NCI-H2196 (cell line): ENCODE measurements at regions not wholly inside any gene's neighbourhood (a gene's known extent, or its start where the extent isn't known, plus 50 kb on each side); places are given as distances from the start of the nearest gene placed in this dataset.
"Not testable (repeated sequence)": the region's sequence is repeated elsewhere in the genome, so short reads cannot be mapped to it uniquely, and the experiment has no call there.

Experiments
- DNase-seq: peaks from one replicate; lab custom pipeline; 2025; ENCODE audit not compliant: unreplicated experiment; lab: John Stamatoyannopoulos, UW

GRCh38 chr2:3037196-3038194 is 340.1 kb downstream of the EIPR1 start:
- no peak for DNase-seq

GRCh38 chr2:3036432-3037125 is 341.0 kb downstream of the EIPR1 start:
- DNase-seq: no peak

GRCh38 chr2:3035385-3036050 is 342.1 kb downstream of the EIPR1 start:
- DNase-seq: no peak

- no peak for DNase-seq
These were observed 342.8 kb downstream of the EIPR1 start for GRCh38 chr2:3034856-3035255.

- DNase-seq: no peak
These were observed 343.2 kb downstream of the EIPR1 start for GRCh38 chr2:3034396-3034795.

- DNase-seq: no peak
These were observed 344.3 kb downstream of the EIPR1 start for GRCh38 chr2:3033315-3033714.

- DNase-seq: not testable (repeated sequence)
These were observed 346.8 kb downstream of the EIPR1 start for GRCh38 chr2:3030791-3031190.

- no peak for DNase-seq
These were observed 351.6 kb downstream of the EIPR1 start for GRCh38 chr2:3025984-3026383.

- no peak for DNase-seq
These were observed 352.4 kb downstream of the EIPR1 start for GRCh38 chr2:3025261-3025660.

GRCh38 chr2:3024401-3024935 is 353.1 kb downstream of the EIPR1 start:
- DNase-seq: no peak

GRCh38 chr2:3023531-3023930 is 354.1 kb downstream of the EIPR1 start:
- DNase-seq: no peak

GRCh38 chr2:3022841-3023372 is 354.7 kb downstream of the EIPR1 start:
- no peak for DNase-seq

GRCh38 chr2:3021720-3022119 is 355.9 kb downstream of the EIPR1 start:
- DNase-seq: no peak

GRCh38 chr2:3010001-3010400 is 367.6 kb downstream of the EIPR1 start:
- no peak for DNase-seq

- DNase-seq: no peak
These were observed 368.1 kb downstream of the EIPR1 start for GRCh38 chr2:3009483-3009882.

- no peak for DNase-seq
These were observed 368.6 kb downstream of the EIPR1 start for GRCh38 chr2:3009005-3009404.

GRCh38 chr2:3008561-3008960 is 369.1 kb downstream of the EIPR1 start:
- DNase-seq: no peak

GRCh38 chr2:3007135-3007534 is 370.5 kb downstream of the EIPR1 start:
- DNase-seq: no peak

GRCh38 chr2:3005859-3006501 is 371.6 kb downstream of the EIPR1 start:
- DNase-seq: no peak
